Vagina (tissue), 2 donors: ENCODE measurements at regions not wholly inside any gene's neighbourhood (a gene's known extent, or its start where the extent isn't known, plus 50 kb on each side); places are given as distances from the start of the nearest gene placed in this dataset.

Source experiments
- DNase-seq, 2 donors: peaks; one replicate each; pipeline ENCODE4 v3.0.0-alpha.2; 2017; ENCODE audit errors: extremely low spot score in 2 of 2
- H3K27ac ChIP-seq: fragments of 200-600 bp; sonication (generic); one replicate; pipeline ENCODE4 v1.5.1; 2019
- H3K27me3 ChIP-seq: fragments of 200-600 bp; sonication (generic); one replicate; pipeline ENCODE4 v1.5.1; 2019
- H3K36me3 ChIP-seq, 2 donors: fragments of 200-600 bp; sonication (generic); one replicate each; pipeline ENCODE4 v1.5.1; 2017 to 2019
- H3K4me1 ChIP-seq: fragments of 200-600 bp; sonication (generic); one replicate; pipeline ENCODE4 v1.5.1; 2019
- H3K4me3 ChIP-seq, 2 donors: fragments of 200-600 bp; sonication (generic); 1 replicate in 1 of 2; 2 replicates in 1 of 2; pipeline ENCODE4 v1.5.1; 2016 to 2019
- H3K9me3 ChIP-seq: fragments of 200-600 bp; sonication (generic); one replicate; pipeline ENCODE4 v1.5.1; 2019
- POLR2A ChIP-seq, 2 donors: fragments of 450-650 bp; IDR thresholded peaks; one replicate each; pipeline ENCODE4 v1.6.1; 2017; ENCODE audit warnings: antibody characterized with exemption in 2 of 2, mild to moderate bottlenecking in 2 of 2, moderate library complexity in 2 of 2
- POLR2AphosphoS5 ChIP-seq, 2 donors: sonication (generic); formaldehyde crosslinking; IDR thresholded peaks; one replicate each; pipeline ENCODE4 v1.9.0; 2017; ENCODE audit warnings: antibody characterized with exemption in 2 of 2, mild to moderate bottlenecking in 2 of 2, low read depth in 1 of 2; ENCODE audit not compliant: insufficient read depth in 1 of 2
- intact Hi-C: fragments of 100-400 bp; cut with DNase I; formaldehyde crosslinking; loops from one replicate; pipeline ENCODE4 v1.15.1; 2023
- TF ChIP-seq, protein P1 (sequence below), 3 experiments: fragments of 450-650 bp in 2 of 3; fragments of 200-600 bp in 1 of 3; sonication (generic) in 1 of 3; IDR thresholded peaks; one replicate each; pipeline ENCODE4 v1.5.1; 2017 to 2019; ENCODE audit warnings: antibody characterized with exemption in 3 of 3, mild to moderate bottlenecking in 2 of 3, moderate library complexity in 2 of 3

DNA sequence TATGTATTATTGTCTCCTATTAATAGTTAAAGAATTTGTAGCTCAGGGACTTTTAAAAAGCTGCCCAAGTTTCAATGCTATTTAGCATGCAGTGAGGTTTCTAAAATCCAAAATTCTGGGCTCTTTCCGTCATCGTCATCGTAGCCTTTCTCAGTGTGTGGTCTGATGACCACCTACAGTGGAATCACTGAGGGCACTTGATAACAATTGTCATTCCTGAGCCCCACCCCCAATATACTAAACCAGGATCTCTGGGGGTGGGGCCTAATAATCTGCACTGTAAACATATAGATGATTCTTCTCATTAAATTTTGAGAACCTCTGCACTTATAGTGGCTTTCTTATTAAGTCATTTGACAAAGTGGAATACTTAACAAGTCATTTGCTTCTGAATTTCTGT is 674.8 kb downstream of the PLPP3 start:
- Histone ChIP-seq H3K36me3 (no peaks in the 10 kb centered on the region), H3K4me1 (no peaks in the 10 kb centered on the region), H3K27me3 (no peaks in the 10 kb centered on the region), H3K9me3 (no peaks in the 10 kb centered on the region), H3K4me3 (no peak overlapping the region), H3K27ac (no peak overlapping the region)
- TF ChIP-seq, protein P1, sequence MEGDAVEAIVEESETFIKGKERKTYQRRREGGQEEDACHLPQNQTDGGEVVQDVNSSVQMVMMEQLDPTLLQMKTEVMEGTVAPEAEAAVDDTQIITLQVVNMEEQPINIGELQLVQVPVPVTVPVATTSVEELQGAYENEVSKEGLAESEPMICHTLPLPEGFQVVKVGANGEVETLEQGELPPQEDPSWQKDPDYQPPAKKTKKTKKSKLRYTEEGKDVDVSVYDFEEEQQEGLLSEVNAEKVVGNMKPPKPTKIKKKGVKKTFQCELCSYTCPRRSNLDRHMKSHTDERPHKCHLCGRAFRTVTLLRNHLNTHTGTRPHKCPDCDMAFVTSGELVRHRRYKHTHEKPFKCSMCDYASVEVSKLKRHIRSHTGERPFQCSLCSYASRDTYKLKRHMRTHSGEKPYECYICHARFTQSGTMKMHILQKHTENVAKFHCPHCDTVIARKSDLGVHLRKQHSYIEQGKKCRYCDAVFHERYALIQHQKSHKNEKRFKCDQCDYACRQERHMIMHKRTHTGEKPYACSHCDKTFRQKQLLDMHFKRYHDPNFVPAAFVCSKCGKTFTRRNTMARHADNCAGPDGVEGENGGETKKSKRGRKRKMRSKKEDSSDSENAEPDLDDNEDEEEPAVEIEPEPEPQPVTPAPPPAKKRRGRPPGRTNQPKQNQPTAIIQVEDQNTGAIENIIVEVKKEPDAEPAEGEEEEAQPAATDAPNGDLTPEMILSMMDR (IDR thresholded peaks at IDR 0.05) = no peak
- TF ChIP-seq POLR2A (IDR thresholded peaks at IDR 0.05) (no peak), POLR2AphosphoS5 (IDR thresholded peaks at IDR 0.05; ENCODE audit: insufficient read depth in 1 of 2, low read depth in 1 of 2) (no peak)
- intact Hi-C loops = no loop called here
- DNase-seq = no peak

DNA sequence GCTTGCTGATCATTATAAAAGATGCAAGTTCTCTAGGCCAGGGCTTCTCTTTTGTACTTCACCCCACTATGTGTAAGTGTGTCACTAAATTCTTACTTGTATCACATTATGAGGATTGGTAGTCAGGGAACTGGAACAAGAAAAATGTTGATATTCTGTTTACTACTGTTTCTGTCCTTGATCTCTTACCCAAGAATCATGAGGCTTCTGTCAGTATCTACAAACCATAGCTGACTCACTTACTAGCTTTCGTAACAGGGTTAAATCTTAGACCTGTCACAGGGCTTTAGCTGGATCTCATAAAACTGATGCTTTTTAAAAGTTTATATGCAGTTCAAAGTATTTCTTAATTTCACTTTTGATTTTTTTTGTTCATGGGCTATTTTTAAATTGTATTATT is 681.2 kb downstream of the PLPP3 start:
- no peak for DNase-seq
- H3K4me3 ChIP-seq = no peak overlapping the region
- H3K27ac ChIP-seq = peak overlapping the region; percentile 58
- no peaks in the 10 kb centered on the region for H3K36me3 ChIP-seq
- H3K9me3 ChIP-seq = no peaks in the 10 kb centered on the region
- H3K27me3 ChIP-seq = no peaks in the 10 kb centered on the region
- intact Hi-C loops = no loop called here
- peak; percentile 30 to 91 for TF ChIP-seq POLR2AphosphoS5 (IDR thresholded peaks at IDR 0.05; ENCODE audit: insufficient read depth in 1 of 2, low read depth in 1 of 2)
- no peak for TF ChIP-seq POLR2A (IDR thresholded peaks at IDR 0.05)
- no peaks in the 10 kb centered on the region for H3K4me1 ChIP-seq

DNA sequence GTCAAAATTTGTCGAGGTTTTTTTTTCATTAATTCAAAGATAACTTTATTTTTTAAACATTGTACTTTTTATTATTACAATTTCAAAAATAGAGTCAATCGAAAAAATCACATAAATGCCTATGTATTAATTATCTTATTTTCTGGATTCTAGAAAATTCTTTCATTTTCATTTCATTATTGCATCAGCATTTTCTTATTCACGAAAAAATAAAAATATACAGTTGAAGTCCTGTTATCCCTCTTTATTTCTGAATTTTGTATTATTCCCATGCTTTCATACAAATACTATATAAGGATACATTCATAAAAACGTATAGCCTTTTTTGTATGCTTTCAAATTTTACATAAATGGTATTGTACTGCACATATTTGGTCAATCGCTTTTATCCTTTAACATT is 681.0 kb upstream of the USP24 start:
- no peaks in the 10 kb centered on the region for H3K9me3 ChIP-seq
- TF ChIP-seq, protein P1 (IDR thresholded peaks at IDR 0.05) = no peak
- TF ChIP-seq POLR2AphosphoS5 (IDR thresholded peaks at IDR 0.05; ENCODE audit: insufficient read depth in 1 of 2, low read depth in 1 of 2) (no peak), POLR2A (IDR thresholded peaks at IDR 0.05) (no peak)
- intact Hi-C loops = no loop called here
- no peaks in the 10 kb centered on the region for H3K4me1 ChIP-seq
- no peak for DNase-seq
- no peak overlapping the region for H3K27ac ChIP-seq
- H3K4me3 ChIP-seq = no peak overlapping the region
- no peaks in the 10 kb centered on the region for H3K36me3 ChIP-seq
- no peaks in the 10 kb centered on the region for H3K27me3 ChIP-seq

DNA sequence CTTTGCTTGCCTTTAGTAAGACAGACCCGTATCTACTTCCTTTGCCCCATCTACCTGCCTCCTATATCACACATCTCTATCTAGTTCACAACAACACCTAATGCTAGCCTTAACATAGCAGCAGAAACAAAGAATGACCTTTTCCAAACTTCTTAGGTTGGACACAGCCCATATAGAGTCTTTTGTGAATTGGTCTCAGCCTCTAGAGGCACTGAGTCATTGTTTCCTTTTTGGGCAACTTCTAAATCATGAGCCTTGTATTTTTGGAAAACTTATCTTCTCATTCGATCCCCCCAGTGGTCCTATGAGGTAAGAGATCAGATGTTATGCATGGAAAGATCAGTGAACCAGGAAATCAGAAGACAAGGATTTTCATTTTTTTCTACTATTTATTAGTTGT is 679.4 kb upstream of the USP24 start:
- intact Hi-C loops = no loop called here
- TF ChIP-seq POLR2A (IDR thresholded peaks at IDR 0.05) (no peak), POLR2AphosphoS5 (IDR thresholded peaks at IDR 0.05; ENCODE audit: insufficient read depth in 1 of 2, low read depth in 1 of 2) (no peak)
- TF ChIP-seq, protein P1 (IDR thresholded peaks at IDR 0.05) = no peak
- H3K27me3 ChIP-seq = no peaks in the 10 kb centered on the region
- no peaks in the 10 kb centered on the region for H3K4me1 ChIP-seq
- no peak for DNase-seq
- no peak overlapping the region for H3K4me3 ChIP-seq
- no peaks in the 10 kb centered on the region for H3K9me3 ChIP-seq
- H3K36me3 ChIP-seq = no peaks in the 10 kb centered on the region
- H3K27ac ChIP-seq = no peak overlapping the region

DNA sequence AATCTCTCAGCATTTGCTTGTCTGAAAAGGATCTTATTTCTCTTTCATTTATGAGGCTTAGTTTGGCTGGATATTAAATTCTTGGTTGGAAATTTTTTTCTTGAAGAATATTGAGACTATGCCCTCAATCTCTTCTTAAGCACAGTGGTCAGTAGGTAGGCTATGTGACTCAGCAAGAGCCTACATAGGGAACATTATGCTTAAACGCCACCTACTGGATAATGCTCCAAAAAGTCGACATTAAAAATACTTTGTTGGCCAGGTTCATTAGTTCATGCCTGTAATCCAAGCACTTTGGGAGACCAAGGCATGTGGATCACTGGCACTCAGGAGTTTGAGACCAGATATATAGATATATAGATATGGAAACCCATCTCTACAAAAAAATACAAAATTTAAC is 678.0 kb upstream of the USP24 start:
- H3K27ac ChIP-seq = no peak overlapping the region
- no peaks in the 10 kb centered on the region for H3K4me1 ChIP-seq
- H3K27me3 ChIP-seq = no peaks in the 10 kb centered on the region
- no peak for TF ChIP-seq POLR2AphosphoS5 (IDR thresholded peaks at IDR 0.05; ENCODE audit: insufficient read depth in 1 of 2, low read depth in 1 of 2)
- TF ChIP-seq, protein P1 (IDR thresholded peaks at IDR 0.05) = no peak
- no peak for TF ChIP-seq POLR2A (IDR thresholded peaks at IDR 0.05)
- no peak overlapping the region for H3K4me3 ChIP-seq
- no peaks in the 10 kb centered on the region for H3K9me3 ChIP-seq
- H3K36me3 ChIP-seq = no peaks in the 10 kb centered on the region
- intact Hi-C loops = no loop called here
- DNase-seq = no peak
